ENCODE measurements at regions not wholly inside any gene's neighbourhood (a gene's known extent, or its start where the extent isn't known, plus 50 kb on each side); places are given as distances from the start of the nearest gene placed in this dataset.
A peak's percentile ranks its signal among the peaks of the same experiment; 100 is the strongest.

GRCh38 chr5:93022796-93023447, 558.1 kb downstream of the NR2F1-AS1 start:
- TF ChIP-seq, protein P1, sequence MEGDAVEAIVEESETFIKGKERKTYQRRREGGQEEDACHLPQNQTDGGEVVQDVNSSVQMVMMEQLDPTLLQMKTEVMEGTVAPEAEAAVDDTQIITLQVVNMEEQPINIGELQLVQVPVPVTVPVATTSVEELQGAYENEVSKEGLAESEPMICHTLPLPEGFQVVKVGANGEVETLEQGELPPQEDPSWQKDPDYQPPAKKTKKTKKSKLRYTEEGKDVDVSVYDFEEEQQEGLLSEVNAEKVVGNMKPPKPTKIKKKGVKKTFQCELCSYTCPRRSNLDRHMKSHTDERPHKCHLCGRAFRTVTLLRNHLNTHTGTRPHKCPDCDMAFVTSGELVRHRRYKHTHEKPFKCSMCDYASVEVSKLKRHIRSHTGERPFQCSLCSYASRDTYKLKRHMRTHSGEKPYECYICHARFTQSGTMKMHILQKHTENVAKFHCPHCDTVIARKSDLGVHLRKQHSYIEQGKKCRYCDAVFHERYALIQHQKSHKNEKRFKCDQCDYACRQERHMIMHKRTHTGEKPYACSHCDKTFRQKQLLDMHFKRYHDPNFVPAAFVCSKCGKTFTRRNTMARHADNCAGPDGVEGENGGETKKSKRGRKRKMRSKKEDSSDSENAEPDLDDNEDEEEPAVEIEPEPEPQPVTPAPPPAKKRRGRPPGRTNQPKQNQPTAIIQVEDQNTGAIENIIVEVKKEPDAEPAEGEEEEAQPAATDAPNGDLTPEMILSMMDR (conservative IDR thresholded peaks at IDR 0.05 in 1 of 2, IDR thresholded peaks at IDR 0.05 in 1 of 2; ENCODE audit: low read depth in 1 of 2, low read length in 2 of 2), result peak in 1 of 2 donors; percentile 3
- TF ChIP-seq EZH2 (IDR thresholded peaks at IDR 0.05; ENCODE audit: low read length, missing control alignments), result no peak

All from fibroblast of lung (primary cell).